HG02678 (cell line): ENCODE measurements at regions not wholly inside any gene's neighbourhood (a gene's known extent, or its start where the extent isn't known, plus 50 kb on each side); places are given as distances from the start of the nearest gene placed in this dataset.
"Not testable (repeated sequence)": the region's sequence is repeated elsewhere in the genome, so short reads cannot be mapped to it uniquely, and the experiment has no call there.

Source experiments
- ATAC-seq: cut with Tn5 transposase; IDR thresholded peaks from one replicate; pipeline ENCODE4 v1.9.1; 2021; ENCODE audit warnings: mild to moderate bottlenecking, moderate library complexity; ENCODE audit not compliant: unreplicated experiment

GRCh38 chr5:177664737-177665136 is 64.8 kb downstream of the B4GALT7 start:
- not testable (repeated sequence) for ATAC-seq

- not testable (repeated sequence) for ATAC-seq
These were observed 65.2 kb downstream of the B4GALT7 start for GRCh38 chr5:177665172-177665571.

GRCh38 chr5:177665960-177666359 is 66.0 kb downstream of the B4GALT7 start:
- not testable (repeated sequence) for ATAC-seq

GRCh38 chr5:177671035-177671754 is 71.3 kb downstream of the B4GALT7 start:
- peak; percentile 26 for ATAC-seq

- ATAC-seq: peak; percentile 67
These were observed 72.1 kb downstream of the B4GALT7 start for GRCh38 chr5:177671755-177672690.
